GM23338 (cell line): ENCODE measurements at regions not wholly inside any gene's neighbourhood (a gene's known extent, or its start where the extent isn't known, plus 50 kb on each side); places are given as distances from the start of the nearest gene placed in this dataset.

ENCODE experiments used
- ATAC-seq: fragments of 200-7000 bp; cut with Tn5 transposase; 3 replicates; pipeline ENCODE4 v1.9.1; 2020
- DNase-seq: peaks from one replicate; pipeline ENCODE4 v3.0.0-alpha.2; 2015; ENCODE audit warnings: low spot score
- H2AFZ ChIP-seq: fragments of 200-600 bp; sonication (generic); 2 replicates; pipeline ENCODE4 v1.8.0; 2016; ENCODE audit warnings: antibody characterized with exemption, mild to moderate bottlenecking, moderate library complexity
- H3F3A ChIP-seq: fragments of 200-600 bp; sonication (generic); replicated peaks from 2 replicates; pipeline ENCODE4 v1.8.0; 2017; ENCODE audit warnings: antibody characterized with exemption, mixed run types, low read depth
- H3K27ac ChIP-seq: fragments of 200-600 bp; sonication (generic); 2 replicates; pipeline ENCODE4 v1.6.1; 2016; ENCODE audit warnings: low read depth
- H3K27me3 ChIP-seq: fragments of 200-600 bp; sonication (generic); 2 replicates; pipeline ENCODE4 v1.8.0; 2016; ENCODE audit warnings: mild to moderate bottlenecking, mixed run types, moderate library complexity; ENCODE audit not compliant: insufficient read depth
- H3K36me3 ChIP-seq: fragments of 200-600 bp; sonication (generic); 2 replicates; pipeline ENCODE4 v1.8.0; 2016; ENCODE audit warnings: mild to moderate bottlenecking; ENCODE audit not compliant: insufficient read depth
- H3K4me1 ChIP-seq: fragments of 200-600 bp; sonication (generic); 2 replicates; pipeline ENCODE4 v1.8.0; 2016; ENCODE audit warnings: mild to moderate bottlenecking, moderate library complexity; ENCODE audit not compliant: insufficient read depth
- H3K4me2 ChIP-seq: fragments of 200-600 bp; sonication (generic); 2 replicates; pipeline ENCODE4 v1.7.1; 2017; ENCODE audit warnings: mixed run types
- H3K4me3 ChIP-seq: fragments of 200-600 bp; sonication (generic); 2 replicates; pipeline ENCODE4 v1.6.1; 2016; ENCODE audit warnings: mixed run types
- H3K79me2 ChIP-seq: fragments of 200-600 bp; sonication (generic); replicated peaks from 2 replicates; pipeline ENCODE4 v1.8.0; 2017; ENCODE audit warnings: mild to moderate bottlenecking; ENCODE audit not compliant: insufficient read depth
- H3K9me2 ChIP-seq: fragments of 200-600 bp; sonication (generic); 2 replicates; pipeline ENCODE4 v1.8.0; 2017; ENCODE audit not compliant: insufficient read depth
- H4K20me1 ChIP-seq: fragments of 200-600 bp; sonication (generic); replicated peaks from 2 replicates; pipeline ENCODE4 v1.8.0; 2017; ENCODE audit warnings: mild to moderate bottlenecking; ENCODE audit not compliant: insufficient read depth
- H3K27ac Mint-ChIP-seq: 2 replicates; pipeline ENCODE4 v1.8.0; 2020; ENCODE audit warnings: inconsistent platforms, mild to moderate bottlenecking, moderate library complexity, mixed read lengths
- H3K27me3 Mint-ChIP-seq: 3 replicates; pipeline ENCODE4 v1.8.0; 2022; ENCODE audit warnings: low read depth, mild to moderate bottlenecking, moderate library complexity, mixed read lengths, inconsistent platforms; ENCODE audit not compliant: insufficient read depth, poor library complexity
- H3K36me3 Mint-ChIP-seq: 3 replicates; pipeline ENCODE4 v1.8.0; 2021; ENCODE audit warnings: low read depth, mild to moderate bottlenecking, inconsistent platforms, moderate library complexity, mixed read lengths
- H3K4me1 Mint-ChIP-seq: 3 replicates; pipeline ENCODE4 v1.8.0; 2020; ENCODE audit warnings: mild to moderate bottlenecking, inconsistent platforms, mixed read lengths
- H3K4me3 Mint-ChIP-seq: 3 replicates; pipeline ENCODE4 v1.8.0; 2021; ENCODE audit warnings: moderate library complexity, mild to moderate bottlenecking, inconsistent platforms, mixed read lengths
- H3K9me3 Mint-ChIP-seq: 3 replicates; pipeline ENCODE4 v1.8.0; 2020; ENCODE audit warnings: moderate library complexity, mild to moderate bottlenecking, inconsistent platforms, mixed read lengths
- CREB1 ChIP-seq: fragments of 250-450 bp; sonication (Bioruptor Pico); IDR thresholded peaks from 2 replicates; pipeline ENCODE4 v1.5.0; 2020; ENCODE audit warnings: low read depth, mild to moderate bottlenecking, moderate library complexity
- EZH2 ChIP-seq: fragments of 200-600 bp; sonication (generic); IDR thresholded peaks from one replicate; pipeline ENCODE4 v1.8.0; 2017; ENCODE audit warnings: antibody characterized with exemption, mild to moderate bottlenecking, low read depth; ENCODE audit not compliant: unreplicated experiment
- JUNB ChIP-seq: IDR thresholded peaks from one replicate; pipeline ENCODE4 v1.6.1; 2016; ENCODE audit warnings: antibody characterized with exemption; ENCODE audit not compliant: unreplicated experiment
- NANOG ChIP-seq: IDR thresholded peaks from 2 replicates; pipeline ENCODE4 v1.6.1; 2016; ENCODE audit warnings: antibody characterized with exemption, borderline replicate concordance
- POLR2AphosphoS5 ChIP-seq: IDR thresholded peaks from 2 replicates; pipeline ENCODE4 v1.6.1; 2016; ENCODE audit warnings: antibody characterized with exemption, low read depth
- STAT1 ChIP-seq: IDR thresholded peaks from one replicate; pipeline ENCODE4 v1.6.1; 2016; ENCODE audit warnings: antibody characterized with exemption; ENCODE audit not compliant: unreplicated experiment
- TF ChIP-seq, protein P1 (sequence below), 2 experiments: fragments of 200-600 bp in 1 of 2; sonication (generic) in 1 of 2; conservative IDR thresholded peaks; 2 replicates each; pipeline versions ENCODE4 v1.5.1 to v1.6.1; 2016 to 2017; ENCODE audit warnings: antibody characterized with exemption in 2 of 2, low read depth in 2 of 2, mild to moderate bottlenecking in 2 of 2, moderate library complexity in 1 of 2
- TF ChIP-seq, protein P2 (sequence below): fragments of 250-450 bp; sonication (Bioruptor Pico); IDR thresholded peaks from 2 replicates; pipeline ENCODE4 v1.5.0; 2020; ENCODE audit warnings: mild to moderate bottlenecking, moderate library complexity
- TF ChIP-seq, protein P3 (sequence below): IDR thresholded peaks from one replicate; pipeline ENCODE4 v1.6.1; 2018; ENCODE audit warnings: antibody characterized with exemption; ENCODE audit not compliant: unreplicated experiment
- TF ChIP-seq, protein P4 (sequence below): IDR thresholded peaks from 2 replicates; pipeline ENCODE4 v1.6.1; 2016; ENCODE audit warnings: antibody characterized with exemption

DNA sequence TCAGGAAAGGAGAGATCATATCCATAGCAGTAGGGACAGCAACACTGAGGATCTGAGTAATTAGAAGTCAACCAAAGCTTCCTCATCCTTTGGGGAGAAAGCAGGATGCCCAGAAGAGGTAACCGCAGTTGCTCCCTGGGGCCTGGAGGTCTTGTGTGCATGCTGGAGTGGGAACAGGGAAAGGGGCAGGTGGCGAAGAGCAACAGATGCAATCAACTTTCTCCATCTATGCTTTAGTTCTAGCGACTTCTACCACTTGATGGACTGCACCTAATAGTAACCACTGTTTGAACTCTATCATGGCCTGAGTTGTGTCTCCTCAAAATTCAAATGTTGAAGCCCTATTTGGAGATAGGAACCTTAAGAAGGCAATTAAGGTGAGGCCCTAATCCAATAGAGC, 503.8 kb downstream of the NPIPA7 start (continued):
- TF ChIP-seq CREB1 (no peak), EZH2 (no peak), JUNB (no peak)
- TF ChIP-seq, protein P1, sequence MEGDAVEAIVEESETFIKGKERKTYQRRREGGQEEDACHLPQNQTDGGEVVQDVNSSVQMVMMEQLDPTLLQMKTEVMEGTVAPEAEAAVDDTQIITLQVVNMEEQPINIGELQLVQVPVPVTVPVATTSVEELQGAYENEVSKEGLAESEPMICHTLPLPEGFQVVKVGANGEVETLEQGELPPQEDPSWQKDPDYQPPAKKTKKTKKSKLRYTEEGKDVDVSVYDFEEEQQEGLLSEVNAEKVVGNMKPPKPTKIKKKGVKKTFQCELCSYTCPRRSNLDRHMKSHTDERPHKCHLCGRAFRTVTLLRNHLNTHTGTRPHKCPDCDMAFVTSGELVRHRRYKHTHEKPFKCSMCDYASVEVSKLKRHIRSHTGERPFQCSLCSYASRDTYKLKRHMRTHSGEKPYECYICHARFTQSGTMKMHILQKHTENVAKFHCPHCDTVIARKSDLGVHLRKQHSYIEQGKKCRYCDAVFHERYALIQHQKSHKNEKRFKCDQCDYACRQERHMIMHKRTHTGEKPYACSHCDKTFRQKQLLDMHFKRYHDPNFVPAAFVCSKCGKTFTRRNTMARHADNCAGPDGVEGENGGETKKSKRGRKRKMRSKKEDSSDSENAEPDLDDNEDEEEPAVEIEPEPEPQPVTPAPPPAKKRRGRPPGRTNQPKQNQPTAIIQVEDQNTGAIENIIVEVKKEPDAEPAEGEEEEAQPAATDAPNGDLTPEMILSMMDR (conservative IDR thresholded peaks at IDR 0.05; ENCODE audit: low read depth in 2 of 2): no peak

DNA sequence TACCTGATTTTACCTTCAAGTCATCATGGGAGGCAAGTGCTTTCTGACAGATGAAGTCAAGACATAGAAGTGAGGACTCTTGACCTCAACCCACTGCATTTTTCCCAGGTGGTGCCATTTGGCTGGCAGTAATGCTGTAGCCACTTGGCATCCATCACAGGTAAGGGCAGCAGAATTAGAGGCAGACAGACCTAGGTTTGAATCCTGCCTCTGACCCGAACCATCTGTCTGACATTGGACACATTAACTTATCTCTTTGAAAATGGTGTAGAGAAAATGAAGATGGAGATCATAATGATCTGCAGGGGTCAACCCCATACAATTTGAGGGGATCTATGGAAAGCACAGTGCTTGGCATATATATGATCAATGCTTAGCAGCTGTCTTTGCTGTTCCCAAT, 505.5 kb downstream of the NPIPA7 start:
- DNase-seq (no peak), ATAC-seq (no peak)
- Histone ChIP-seq H3K4me3 (no peak overlapping the region), H3K36me3 (no peaks in the 10 kb centered on the region), H3K27me3 (no peaks in the 10 kb centered on the region), H3F3A (no peaks in the 10 kb centered on the region), H3K4me1 (peaks cover 15% of the 10 kb centered on the region), H3K27ac (no peak overlapping the region), H3K4me2 (no peak overlapping the region), H4K20me1 (no peaks in the 10 kb centered on the region), H3K79me2 (no peaks in the 10 kb centered on the region), H2AFZ (no peak overlapping the region), H3K9me2 (no peaks in the 10 kb centered on the region)
- no peak overlapping the region for H3K4me3 Mint-ChIP-seq
- H3K36me3 Mint-ChIP-seq: no peaks in the 10 kb centered on the region
- H3K4me1 Mint-ChIP-seq: peaks cover 20% of the 10 kb centered on the region
- no peak overlapping the region for H3K27ac Mint-ChIP-seq
- peaks cover 4% of the 10 kb centered on the region for H3K27me3 Mint-ChIP-seq
- H3K9me3 Mint-ChIP-seq: no peaks in the 10 kb centered on the region
- no peak for TF ChIP-seq JUNB
- no peak for TF ChIP-seq POLR2AphosphoS5
- no peak for TF ChIP-seq STAT1
- TF ChIP-seq CREB1: no peak
- TF ChIP-seq, protein P2, sequence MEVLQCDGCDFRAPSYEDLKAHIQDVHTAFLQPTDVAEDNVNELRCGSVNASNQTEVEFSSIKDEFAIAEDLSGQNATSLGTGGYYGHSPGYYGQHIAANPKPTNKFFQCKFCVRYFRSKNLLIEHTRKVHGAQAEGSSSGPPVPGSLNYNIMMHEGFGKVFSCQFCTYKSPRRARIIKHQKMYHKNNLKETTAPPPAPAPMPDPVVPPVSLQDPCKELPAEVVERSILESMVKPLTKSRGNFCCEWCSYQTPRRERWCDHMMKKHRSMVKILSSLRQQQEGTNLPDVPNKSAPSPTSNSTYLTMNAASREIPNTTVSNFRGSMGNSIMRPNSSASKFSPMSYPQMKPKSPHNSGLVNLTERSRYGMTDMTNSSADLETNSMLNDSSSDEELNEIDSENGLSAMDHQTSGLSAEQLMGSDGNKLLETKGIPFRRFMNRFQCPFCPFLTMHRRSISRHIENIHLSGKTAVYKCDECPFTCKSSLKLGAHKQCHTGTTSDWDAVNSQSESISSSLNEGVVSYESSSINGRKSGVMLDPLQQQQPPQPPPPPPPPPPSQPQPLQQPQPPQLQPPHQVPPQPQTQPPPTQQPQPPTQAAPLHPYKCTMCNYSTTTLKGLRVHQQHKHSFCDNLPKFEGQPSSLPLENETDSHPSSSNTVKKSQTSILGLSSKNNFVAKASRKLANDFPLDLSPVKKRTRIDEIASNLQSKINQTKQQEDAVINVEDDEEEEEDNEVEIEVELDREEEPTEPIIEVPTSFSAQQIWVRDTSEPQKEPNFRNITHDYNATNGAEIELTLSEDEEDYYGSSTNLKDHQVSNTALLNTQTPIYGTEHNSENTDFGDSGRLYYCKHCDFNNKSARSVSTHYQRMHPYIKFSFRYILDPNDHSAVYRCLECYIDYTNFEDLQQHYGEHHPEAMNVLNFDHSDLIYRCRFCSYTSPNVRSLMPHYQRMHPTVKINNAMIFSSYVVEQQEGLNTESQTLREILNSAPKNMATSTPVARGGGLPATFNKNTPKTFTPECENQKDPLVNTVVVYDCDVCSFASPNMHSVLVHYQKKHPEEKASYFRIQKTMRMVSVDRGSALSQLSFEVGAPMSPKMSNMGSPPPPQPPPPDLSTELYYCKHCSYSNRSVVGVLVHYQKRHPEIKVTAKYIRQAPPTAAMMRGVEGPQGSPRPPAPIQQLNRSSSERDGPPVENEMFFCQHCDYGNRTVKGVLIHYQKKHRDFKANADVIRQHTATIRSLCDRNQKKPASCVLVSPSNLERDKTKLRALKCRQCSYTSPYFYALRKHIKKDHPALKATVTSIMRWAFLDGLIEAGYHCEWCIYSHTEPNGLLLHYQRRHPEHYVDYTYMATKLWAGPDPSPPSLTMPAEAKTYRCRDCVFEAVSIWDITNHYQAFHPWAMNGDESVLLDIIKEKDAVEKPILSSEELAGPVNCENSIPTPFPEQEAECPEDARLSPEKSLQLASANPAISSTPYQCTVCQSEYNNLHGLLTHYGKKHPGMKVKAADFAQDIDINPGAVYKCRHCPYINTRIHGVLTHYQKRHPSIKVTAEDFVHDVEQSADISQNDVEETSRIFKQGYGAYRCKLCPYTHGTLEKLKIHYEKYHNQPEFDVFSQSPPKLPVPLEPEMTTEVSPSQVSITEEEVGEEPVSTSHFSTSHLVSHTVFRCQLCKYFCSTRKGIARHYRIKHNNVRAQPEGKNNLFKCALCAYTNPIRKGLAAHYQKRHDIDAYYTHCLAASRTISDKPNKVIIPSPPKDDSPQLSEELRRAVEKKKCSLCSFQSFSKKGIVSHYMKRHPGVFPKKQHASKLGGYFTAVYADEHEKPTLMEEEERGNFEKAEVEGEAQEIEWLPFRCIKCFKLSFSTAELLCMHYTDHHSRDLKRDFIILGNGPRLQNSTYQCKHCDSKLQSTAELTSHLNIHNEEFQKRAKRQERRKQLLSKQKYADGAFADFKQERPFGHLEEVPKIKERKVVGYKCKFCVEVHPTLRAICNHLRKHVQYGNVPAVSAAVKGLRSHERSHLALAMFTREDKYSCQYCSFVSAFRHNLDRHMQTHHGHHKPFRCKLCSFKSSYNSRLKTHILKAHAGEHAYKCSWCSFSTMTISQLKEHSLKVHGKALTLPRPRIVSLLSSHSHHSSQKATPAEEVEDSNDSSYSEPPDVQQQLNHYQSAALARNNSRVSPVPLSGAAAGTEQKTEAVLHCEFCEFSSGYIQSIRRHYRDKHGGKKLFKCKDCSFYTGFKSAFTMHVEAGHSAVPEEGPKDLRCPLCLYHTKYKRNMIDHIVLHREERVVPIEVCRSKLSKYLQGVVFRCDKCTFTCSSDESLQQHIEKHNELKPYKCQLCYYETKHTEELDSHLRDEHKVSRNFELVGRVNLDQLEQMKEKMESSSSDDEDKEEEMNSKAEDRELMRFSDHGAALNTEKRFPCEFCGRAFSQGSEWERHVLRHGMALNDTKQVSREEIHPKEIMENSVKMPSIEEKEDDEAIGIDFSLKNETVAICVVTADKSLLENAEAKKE (CRISPR knock-in tag): no peak
- TF ChIP-seq, protein P1 (conservative IDR thresholded peaks at IDR 0.05; ENCODE audit: low read depth in 2 of 2): no peak
- no peak for TF ChIP-seq EZH2
- TF ChIP-seq, protein P3, sequence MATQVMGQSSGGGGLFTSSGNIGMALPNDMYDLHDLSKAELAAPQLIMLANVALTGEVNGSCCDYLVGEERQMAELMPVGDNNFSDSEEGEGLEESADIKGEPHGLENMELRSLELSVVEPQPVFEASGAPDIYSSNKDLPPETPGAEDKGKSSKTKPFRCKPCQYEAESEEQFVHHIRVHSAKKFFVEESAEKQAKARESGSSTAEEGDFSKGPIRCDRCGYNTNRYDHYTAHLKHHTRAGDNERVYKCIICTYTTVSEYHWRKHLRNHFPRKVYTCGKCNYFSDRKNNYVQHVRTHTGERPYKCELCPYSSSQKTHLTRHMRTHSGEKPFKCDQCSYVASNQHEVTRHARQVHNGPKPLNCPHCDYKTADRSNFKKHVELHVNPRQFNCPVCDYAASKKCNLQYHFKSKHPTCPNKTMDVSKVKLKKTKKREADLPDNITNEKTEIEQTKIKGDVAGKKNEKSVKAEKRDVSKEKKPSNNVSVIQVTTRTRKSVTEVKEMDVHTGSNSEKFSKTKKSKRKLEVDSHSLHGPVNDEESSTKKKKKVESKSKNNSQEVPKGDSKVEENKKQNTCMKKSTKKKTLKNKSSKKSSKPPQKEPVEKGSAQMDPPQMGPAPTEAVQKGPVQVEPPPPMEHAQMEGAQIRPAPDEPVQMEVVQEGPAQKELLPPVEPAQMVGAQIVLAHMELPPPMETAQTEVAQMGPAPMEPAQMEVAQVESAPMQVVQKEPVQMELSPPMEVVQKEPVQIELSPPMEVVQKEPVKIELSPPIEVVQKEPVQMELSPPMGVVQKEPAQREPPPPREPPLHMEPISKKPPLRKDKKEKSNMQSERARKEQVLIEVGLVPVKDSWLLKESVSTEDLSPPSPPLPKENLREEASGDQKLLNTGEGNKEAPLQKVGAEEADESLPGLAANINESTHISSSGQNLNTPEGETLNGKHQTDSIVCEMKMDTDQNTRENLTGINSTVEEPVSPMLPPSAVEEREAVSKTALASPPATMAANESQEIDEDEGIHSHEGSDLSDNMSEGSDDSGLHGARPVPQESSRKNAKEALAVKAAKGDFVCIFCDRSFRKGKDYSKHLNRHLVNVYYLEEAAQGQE: no peak
- no peak for TF ChIP-seq NANOG
- TF ChIP-seq, protein P4, sequence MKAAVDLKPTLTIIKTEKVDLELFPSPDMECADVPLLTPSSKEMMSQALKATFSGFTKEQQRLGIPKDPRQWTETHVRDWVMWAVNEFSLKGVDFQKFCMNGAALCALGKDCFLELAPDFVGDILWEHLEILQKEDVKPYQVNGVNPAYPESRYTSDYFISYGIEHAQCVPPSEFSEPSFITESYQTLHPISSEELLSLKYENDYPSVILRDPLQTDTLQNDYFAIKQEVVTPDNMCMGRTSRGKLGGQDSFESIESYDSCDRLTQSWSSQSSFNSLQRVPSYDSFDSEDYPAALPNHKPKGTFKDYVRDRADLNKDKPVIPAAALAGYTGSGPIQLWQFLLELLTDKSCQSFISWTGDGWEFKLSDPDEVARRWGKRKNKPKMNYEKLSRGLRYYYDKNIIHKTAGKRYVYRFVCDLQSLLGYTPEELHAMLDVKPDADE: no peak
